IPS DF 6.9 (cell line): ENCODE measurements at regions not wholly inside any gene's neighbourhood (a gene's known extent, or its start where the extent isn't known, plus 50 kb on each side); places are given as distances from the start of the nearest gene placed in this dataset.
"Not testable (repeated sequence)": the region's sequence is repeated elsewhere in the genome, so short reads cannot be mapped to it uniquely, and the experiment has no call there.

ENCODE experiments used
- DNase-seq: peaks from one replicate; pipeline ENCODE4 v3.0.0-alpha.2; 2013; ENCODE audit warnings: low read depth, low spot score
- H3K27ac ChIP-seq: one replicate; pipeline ENCODE4 v1.5.1; 2013; ENCODE audit warnings: low read length, control low read depth
- H3K27me3 ChIP-seq: 2 replicates; pipeline ENCODE4 v1.6.1; 2013; ENCODE audit warnings: mild to moderate bottlenecking, low read length; ENCODE audit not compliant: control insufficient read depth, insufficient read depth
- H3K36me3 ChIP-seq: 2 replicates; pipeline ENCODE4 v1.6.1; 2013; ENCODE audit warnings: low read length; ENCODE audit not compliant: control insufficient read depth, insufficient read depth
- H3K4me1 ChIP-seq: 2 replicates; pipeline ENCODE4 v1.6.1; 2013; ENCODE audit warnings: low read length; ENCODE audit not compliant: control insufficient read depth, insufficient read depth
- H3K4me3 ChIP-seq: 2 replicates; pipeline ENCODE4 v1.5.1; 2013; ENCODE audit warnings: mild to moderate bottlenecking, low read length
- H3K9me3 ChIP-seq: 2 replicates; pipeline ENCODE4 v1.6.1; 2013; ENCODE audit warnings: low read length, inconsistent platforms; ENCODE audit not compliant: control insufficient read depth, insufficient read depth
- WGBS: extraction: QIAGEN DNeasy Blood & Tissue Kit; methylation state at CpG from one replicate; pipeline ENCODE4 v1.1.7; 2013; ENCODE audit warnings: mixed read lengths, missing lambda C conversion rate; ENCODE audit not compliant: insufficient read length, insufficient coverage; 5-methylcytosine and 5-hydroxymethylcytosine counted together

DNA sequence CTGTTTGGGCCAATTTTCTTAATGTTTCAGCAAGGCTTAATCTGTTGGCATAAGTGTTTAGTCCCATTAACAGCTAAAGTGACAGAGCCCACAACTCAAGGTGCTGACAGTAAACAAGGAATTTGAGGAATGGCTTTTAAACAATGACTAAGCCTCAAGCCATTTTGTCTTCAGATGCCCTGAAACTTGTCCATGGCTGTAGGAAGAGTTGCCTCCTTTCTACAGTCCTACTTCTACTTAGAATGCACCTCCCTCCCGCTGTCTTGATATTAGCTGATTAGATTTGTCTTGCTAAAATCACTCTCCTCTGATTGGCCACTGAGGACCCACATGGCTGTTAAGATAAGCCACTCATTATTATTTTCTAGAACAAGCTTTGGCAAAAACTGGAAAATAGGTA is 188.4 kb upstream of the OTX2 start:
- H3K4me1 ChIP-seq = peaks cover 2% of the 10 kb centered on the region; the same call in 1 of the 2 replicates
- no peaks in the 10 kb centered on the region for H3K27me3 ChIP-seq
- WGBS = no CpG with 5 or more reads among the region's 1 CpG
- DNase-seq = no peak
- H3K4me3 ChIP-seq = no peak overlapping the region
- H3K27ac ChIP-seq = no peak overlapping the region
- no peaks in the 10 kb centered on the region for H3K36me3 ChIP-seq
- H3K9me3 ChIP-seq = no peaks in the 10 kb centered on the region

DNA sequence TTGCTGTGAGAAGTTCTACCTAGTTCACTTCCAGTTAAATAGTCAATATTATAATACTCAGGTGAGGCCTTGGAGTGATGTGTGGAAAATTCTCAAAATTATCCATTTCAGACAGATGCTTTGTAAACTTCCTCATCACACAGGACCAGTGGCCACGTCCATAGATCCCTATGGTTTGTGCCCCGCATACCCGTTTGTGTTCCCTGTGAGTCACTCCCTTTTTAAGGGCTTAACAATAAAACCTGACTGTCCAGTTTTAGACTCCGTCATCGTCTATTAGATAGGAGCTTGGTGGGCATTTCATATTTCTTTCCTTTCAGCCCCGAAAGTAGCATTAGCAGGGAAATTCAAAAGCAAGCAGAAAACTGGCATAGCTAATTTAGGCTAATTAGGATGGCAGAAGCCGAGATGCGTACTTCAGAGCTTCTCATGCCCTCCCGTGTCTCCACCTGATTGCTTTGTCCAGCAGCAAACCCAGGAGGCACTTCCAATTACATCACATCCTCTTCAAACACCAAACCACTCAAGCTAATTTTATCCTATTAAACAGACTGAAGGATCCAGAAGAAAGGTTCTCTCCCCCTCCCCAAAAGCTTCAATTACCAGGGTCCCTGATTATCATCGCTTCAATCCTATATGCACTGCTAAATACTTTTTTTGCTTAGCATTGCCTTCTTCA is 186.6 kb upstream of the OTX2 start:
- Histone ChIP-seq H3K4me3 (no peak overlapping the region), H3K36me3 (no peaks in the 10 kb centered on the region), H3K9me3 (no peaks in the 10 kb centered on the region), H3K27ac (no peak overlapping the region), H3K27me3 (no peaks in the 10 kb centered on the region), H3K4me1 (peaks cover 2% of the 10 kb centered on the region; the same call in 1 of the 2 replicates)
- no CpG with 5 or more reads among the region's 10 CpGs for WGBS
- DNase-seq = no peak

DNA sequence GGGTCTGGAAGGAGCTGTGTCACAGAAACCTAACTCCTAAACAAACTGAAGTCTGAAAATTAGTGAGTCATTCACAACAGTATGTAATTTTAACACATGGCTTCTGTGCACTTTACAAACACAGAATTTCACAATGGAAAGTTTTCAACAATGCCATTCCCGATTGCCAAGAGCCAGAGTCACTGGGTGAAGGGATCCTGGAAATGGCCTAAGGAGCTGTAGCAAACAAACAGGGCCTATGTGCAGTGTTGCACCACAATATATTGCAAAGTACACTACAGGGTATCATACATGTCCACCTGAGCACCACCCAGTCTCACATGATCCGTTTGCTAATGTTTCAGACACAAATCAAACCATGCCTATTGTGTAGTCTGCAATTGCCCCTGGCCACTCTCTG is 184.7 kb upstream of the OTX2 start:
- Histone ChIP-seq H3K4me3 (no peak overlapping the region), H3K9me3 (no peaks in the 10 kb centered on the region), H3K4me1 (peaks cover 2% of the 10 kb centered on the region; the same call in 1 of the 2 replicates), H3K27me3 (no peaks in the 10 kb centered on the region), H3K27ac (no peak overlapping the region), H3K36me3 (no peaks in the 10 kb centered on the region)
- DNase-seq = no peak
- WGBS = no CpG with 5 or more reads among the region's 2 CpGs

DNA sequence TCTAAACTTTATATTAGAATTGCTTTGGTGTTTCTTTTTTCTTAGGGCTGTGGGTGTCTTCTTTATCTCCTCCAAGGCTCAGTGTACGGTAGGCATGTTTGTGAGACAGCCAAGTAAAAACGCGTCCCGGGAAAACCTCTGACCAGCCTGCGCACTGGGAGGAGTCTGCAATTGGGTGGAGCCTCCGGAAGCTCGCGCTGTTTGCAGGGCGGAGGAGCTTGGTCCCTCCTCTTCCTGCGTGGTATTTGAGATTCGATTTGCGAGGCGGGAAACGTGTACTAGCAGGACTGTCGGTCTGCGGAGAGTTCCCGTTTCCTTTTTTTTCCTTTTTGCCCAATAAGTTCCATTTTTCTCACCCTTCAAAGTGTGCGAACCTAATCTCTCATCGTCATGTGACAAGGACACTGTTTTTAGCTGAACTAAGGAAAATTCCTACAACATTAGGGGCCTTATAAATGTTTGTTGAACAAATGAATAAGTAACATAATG is 182.1 kb upstream of the OTX2 start:
- H3K27ac ChIP-seq = no peak overlapping the region
- no CpG with 5 or more reads among the region's 19 CpGs for WGBS
- H3K36me3 ChIP-seq = no peaks in the 10 kb centered on the region
- DNase-seq = no peak
- no peaks in the 10 kb centered on the region for H3K9me3 ChIP-seq
- H3K27me3 ChIP-seq = no peaks in the 10 kb centered on the region
- no peak overlapping the region for H3K4me3 ChIP-seq
- no peaks in the 10 kb centered on the region; the same call in 1 of the 2 replicates for H3K4me1 ChIP-seq

DNA sequence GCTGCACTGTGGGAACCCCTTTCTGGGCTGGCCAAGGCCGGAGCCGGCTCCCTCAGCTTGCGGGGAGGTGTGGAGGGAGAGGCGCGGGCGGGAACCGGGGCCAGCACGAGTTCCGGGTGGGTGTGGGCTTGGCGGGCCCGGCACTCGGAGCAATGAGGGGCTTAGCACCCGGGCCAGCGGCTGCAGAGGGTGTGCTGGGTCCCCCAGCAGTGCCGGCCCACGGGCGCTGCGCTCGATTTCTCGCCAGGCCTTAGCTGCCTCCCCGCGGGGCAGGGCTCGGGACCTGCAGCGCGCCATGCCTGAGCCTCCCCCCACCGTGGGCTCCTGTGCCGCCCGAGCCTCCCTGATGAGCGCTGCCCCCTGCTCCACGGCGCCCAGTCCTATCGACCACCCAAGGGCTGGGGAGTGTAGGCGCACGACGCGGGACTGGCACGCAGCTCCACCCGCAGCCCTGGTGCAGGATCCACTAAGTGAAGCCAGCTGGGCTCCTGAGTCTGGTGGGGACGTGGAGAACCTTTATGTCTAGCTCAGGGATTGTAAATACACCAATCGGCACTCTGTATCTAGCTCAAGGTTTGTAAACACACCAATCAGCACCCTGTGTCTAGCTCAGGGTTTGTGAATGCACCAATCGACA is 180.8 kb upstream of the OTX2 start:
- not testable (repeated sequence) for H3K4me1 ChIP-seq, H3K9me3 ChIP-seq, DNase-seq, H3K4me3 ChIP-seq, H3K27me3 ChIP-seq, H3K36me3 ChIP-seq, H3K27ac ChIP-seq
- no CpG with 5 or more reads among the region's 41 CpGs for WGBS

DNA sequence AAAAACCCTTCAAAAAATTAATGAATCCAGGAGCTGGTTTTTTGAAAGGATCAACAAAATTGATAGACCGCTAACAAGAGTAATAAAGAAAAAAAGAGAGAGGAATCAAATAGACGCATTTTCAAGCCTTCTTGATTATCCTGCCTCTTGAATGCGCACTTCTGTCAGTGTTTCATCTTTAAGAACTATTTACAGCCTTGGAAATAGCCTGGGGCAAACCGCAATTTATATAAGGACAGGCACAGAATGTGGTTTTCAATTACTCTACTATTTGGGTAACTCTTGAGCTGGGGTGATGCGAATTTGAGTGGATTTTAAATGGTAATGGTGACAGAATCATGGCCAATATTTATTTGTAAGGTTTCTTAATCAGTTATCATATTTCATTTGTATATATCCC is 179.1 kb upstream of the OTX2 start:
- H3K36me3 ChIP-seq = no peaks in the 10 kb centered on the region
- H3K4me3 ChIP-seq = no peak overlapping the region
- no CpG with 5 or more reads among the region's 5 CpGs for WGBS
- H3K4me1 ChIP-seq = no peaks in the 10 kb centered on the region; the same call in 1 of the 2 replicates
- H3K27me3 ChIP-seq = no peaks in the 10 kb centered on the region
- no peaks in the 10 kb centered on the region for H3K9me3 ChIP-seq
- DNase-seq = no peak
- no peak overlapping the region for H3K27ac ChIP-seq

DNA sequence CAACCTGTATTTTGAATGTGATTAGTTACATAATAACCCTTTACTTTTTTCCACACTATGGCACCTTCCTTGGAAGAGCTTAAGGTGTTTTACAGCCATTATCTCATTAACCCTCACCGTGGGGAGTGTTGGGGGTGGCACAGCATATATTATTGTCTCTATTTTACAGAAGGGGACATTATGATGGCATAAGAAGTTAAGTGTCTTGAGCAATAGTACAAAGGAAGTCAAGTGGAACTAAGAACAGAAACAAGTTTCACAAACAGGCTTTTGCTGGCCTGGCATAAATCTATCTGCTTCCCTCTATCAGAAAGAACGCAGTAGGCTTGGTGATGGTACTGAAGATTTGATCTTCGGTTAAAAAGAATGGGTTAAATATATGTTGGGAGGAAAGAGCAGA is 169.7 kb upstream of the OTX2 start:
- WGBS = 100% methylated on average over 1 of the region's 3 CpGs
- Histone ChIP-seq H3K4me3 (no peak overlapping the region), H3K27ac (no peak overlapping the region), H3K4me1 (no peaks in the 10 kb centered on the region), H3K9me3 (no peaks in the 10 kb centered on the region), H3K27me3 (no peaks in the 10 kb centered on the region), H3K36me3 (no peaks in the 10 kb centered on the region)
- no peak for DNase-seq

DNA sequence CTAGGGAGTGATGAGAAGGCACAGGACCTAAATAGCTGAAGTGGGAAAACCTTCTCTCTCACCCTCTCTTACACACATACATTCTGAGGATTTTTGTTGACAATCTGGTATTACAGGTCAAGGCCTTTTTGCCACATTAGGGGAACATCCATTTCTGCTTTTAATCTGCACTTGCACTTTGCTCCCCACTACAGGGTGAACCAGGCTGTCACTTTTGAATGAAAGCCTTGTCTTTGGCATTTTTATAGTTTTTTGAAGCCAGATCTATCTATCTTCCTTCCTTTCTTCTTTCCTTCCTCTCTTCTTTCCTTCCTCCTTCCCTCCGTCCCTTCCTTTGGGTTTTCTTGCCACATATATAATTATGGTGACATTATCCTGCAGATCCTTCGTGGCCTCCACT is 165.9 kb upstream of the OTX2 start:
- Histone ChIP-seq H3K4me1 (no peaks in the 10 kb centered on the region), H3K4me3 (no peak overlapping the region), H3K27ac (no peak overlapping the region), H3K27me3 (no peaks in the 10 kb centered on the region), H3K36me3 (no peaks in the 10 kb centered on the region), H3K9me3 (no peaks in the 10 kb centered on the region)
- no CpG with 5 or more reads among the region's 2 CpGs for WGBS
- no peak for DNase-seq

DNA sequence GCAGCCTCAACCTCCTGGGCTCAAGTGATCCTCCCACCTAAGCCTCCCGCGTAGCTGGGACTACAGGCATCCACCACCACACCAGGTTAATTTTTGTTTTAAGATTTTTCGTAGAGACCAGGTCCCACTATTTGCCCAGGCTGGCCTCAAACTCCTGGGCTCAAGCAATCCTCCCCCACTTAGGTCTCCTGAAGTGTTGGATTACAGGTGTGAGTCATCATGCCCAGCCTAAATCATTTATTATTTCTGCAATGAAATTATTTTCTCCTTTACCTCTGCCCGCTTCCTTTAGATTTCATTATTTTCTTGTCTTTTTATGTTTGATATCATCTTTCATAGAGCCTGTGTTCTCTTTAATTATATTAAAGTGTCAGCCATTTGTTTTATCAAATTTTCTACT is 165.2 kb upstream of the OTX2 start:
- WGBS = no CpG with 5 or more reads among the region's 4 CpGs
- Histone ChIP-seq H3K4me1 (no peaks in the 10 kb centered on the region), H3K27me3 (no peaks in the 10 kb centered on the region), H3K9me3 (no peaks in the 10 kb centered on the region), H3K4me3 (no peak overlapping the region), H3K36me3 (no peaks in the 10 kb centered on the region), H3K27ac (no peak overlapping the region)
- DNase-seq = no peak

DNA sequence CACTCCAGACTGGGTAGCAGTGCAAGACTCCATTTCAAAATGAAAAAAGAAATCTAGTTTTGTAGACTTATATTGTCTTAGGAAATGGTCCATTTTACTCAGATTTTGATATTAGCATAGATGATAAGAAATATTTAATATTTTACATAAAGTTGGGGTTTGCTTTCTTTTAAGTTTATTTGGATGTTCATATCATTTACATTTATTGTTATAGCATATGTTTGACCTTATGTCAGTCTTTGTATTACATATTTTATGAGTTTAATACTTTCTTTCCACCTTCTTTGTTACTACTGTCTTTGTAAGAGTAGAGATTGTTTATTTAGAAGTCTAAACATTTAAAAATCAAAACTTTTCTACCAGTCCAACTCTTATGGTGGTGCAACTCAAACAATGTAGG is 162.7 kb upstream of the OTX2 start:
- no peaks in the 10 kb centered on the region for H3K4me1 ChIP-seq
- no peak overlapping the region for H3K27ac ChIP-seq
- H3K27me3 ChIP-seq = no peaks in the 10 kb centered on the region
- DNase-seq = no peak
- no peaks in the 10 kb centered on the region for H3K36me3 ChIP-seq
- no peak overlapping the region for H3K4me3 ChIP-seq
- no peaks in the 10 kb centered on the region for H3K9me3 ChIP-seq

DNA sequence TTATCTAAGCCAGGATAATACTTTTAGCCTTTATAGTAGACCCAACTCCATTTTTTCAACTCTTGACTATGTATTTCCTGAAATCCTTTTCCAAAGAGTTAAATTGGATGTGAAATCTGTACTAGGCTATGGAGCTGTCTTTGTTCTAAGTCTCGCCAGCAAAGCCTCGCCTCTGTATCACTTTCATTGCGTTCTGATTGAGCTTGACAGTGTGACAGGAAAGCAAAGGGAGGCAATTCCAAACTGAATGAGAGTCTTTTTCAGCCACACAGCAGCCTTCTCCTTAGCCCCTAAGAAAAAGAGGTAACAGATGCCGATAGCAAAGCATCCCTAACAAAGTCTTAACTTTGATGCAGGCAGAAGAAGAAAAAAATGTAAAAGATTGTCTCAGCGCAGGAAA is 154.6 kb upstream of the OTX2 start:
- Histone ChIP-seq H3K4me1 (no peaks in the 10 kb centered on the region), H3K27ac (no peak overlapping the region), H3K4me3 (no peak overlapping the region), H3K36me3 (no peaks in the 10 kb centered on the region), H3K9me3 (no peaks in the 10 kb centered on the region), H3K27me3 (no peaks in the 10 kb centered on the region)
- WGBS = no CpG with 5 or more reads among the region's 5 CpGs
- DNase-seq = no peak
